ENCODE measurements at regions not wholly inside any gene's neighbourhood (a gene's known extent, or its start where the extent isn't known, plus 50 kb on each side); places are given as distances from the start of the nearest gene placed in this dataset.

DNA sequence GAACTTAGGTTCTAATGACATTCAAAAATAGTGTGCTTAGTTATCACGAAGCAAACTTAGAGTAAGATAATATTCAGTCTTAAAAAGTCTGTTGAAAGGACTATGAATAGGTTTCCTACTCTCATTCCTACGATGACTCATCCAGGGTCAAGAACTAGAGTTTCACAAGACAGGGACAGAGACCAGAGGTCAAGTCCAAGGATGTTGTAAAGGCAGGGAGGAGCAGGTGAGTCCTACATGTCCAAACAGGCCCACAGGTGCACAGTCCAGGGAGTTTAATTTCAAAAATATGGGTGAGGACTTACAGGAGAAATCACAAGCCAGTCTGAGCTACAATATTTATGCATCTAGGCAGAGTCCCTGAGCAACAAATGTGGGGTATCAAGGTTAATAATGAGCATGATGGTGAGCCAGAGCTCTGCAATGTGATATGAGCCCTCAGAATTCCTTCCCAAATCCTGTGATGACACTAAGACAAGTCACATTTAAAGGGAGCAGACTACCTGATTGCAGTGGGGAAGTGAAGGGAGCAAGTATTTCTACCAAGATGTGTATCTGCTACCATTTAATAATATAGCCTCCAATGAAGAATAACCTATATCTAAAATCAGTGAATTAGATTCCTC, 100.0 kb upstream of the NRIP1 start (continued):
- TF ChIP-seq, protein P1, sequence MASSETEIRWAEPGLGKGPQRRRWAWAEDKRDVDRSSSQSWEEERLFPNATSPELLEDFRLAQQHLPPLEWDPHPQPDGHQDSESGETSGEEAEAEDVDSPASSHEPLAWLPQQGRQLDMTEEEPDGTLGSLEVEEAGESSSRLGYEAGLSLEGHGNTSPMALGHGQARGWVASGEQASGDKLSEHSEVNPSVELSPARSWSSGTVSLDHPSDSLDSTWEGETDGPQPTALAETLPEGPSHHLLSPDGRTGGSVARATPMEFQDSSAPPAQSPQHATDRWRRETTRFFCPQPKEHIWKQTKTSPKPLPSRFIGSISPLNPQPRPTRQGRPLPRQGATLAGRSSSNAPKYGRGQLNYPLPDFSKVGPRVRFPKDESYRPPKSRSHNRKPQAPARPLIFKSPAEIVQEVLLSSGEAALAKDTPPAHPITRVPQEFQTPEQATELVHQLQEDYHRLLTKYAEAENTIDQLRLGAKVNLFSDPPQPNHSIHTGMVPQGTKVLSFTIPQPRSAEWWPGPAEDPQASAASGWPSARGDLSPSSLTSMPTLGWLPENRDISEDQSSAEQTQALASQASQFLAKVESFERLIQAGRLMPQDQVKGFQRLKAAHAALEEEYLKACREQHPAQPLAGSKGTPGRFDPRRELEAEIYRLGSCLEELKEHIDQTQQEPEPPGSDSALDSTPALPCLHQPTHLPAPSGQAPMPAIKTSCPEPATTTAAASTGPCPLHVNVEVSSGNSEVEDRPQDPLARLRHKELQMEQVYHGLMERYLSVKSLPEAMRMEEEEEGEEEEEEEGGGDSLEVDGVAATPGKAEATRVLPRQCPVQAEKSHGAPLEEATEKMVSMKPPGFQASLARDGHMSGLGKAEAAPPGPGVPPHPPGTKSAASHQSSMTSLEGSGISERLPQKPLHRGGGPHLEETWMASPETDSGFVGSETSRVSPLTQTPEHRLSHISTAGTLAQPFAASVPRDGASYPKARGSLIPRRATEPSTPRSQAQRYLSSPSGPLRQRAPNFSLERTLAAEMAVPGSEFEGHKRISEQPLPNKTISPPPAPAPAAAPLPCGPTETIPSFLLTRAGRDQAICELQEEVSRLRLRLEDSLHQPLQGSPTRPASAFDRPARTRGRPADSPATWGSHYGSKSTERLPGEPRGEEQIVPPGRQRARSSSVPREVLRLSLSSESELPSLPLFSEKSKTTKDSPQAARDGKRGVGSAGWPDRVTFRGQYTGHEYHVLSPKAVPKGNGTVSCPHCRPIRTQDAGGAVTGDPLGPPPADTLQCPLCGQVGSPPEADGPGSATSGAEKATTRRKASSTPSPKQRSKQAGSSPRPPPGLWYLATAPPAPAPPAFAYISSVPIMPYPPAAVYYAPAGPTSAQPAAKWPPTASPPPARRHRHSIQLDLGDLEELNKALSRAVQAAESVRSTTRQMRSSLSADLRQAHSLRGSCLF (CRISPR knock-in tag; IDR thresholded peaks at IDR 0.05; ENCODE audit: borderline replicate concordance), result no peak
- TF ChIP-seq TAF15 (IDR thresholded peaks at IDR 0.05; ENCODE audit: low read depth, low read length, poor library complexity, severe bottlenecking) (no peak), ZNF10 (CRISPR knock-in tag; IDR thresholded peaks at IDR 0.05; ENCODE audit: borderline replicate concordance, low read depth) (no peak), ZSCAN22 (CRISPR knock-in tag; IDR thresholded peaks at IDR 0.05) (no peak), ZBTB42 (CRISPR knock-in tag; IDR thresholded peaks at IDR 0.05) (no peak), ZNF33B (CRISPR knock-in tag; IDR thresholded peaks at IDR 0.05) (no peak), HMG20A (CRISPR knock-in tag; IDR thresholded peaks at IDR 0.05; ENCODE audit: borderline replicate concordance) (peak; percentile 88), KLF9 (CRISPR knock-in tag; IDR thresholded peaks at IDR 0.05; ENCODE audit: low read depth) (no peak), MAFF (IDR thresholded peaks at IDR 0.05; ENCODE audit: low read depth, low read length) (no peak), EP300 (IDR thresholded peaks at IDR 0.05; ENCODE audit: low read depth in 2 of 2, low read length in 2 of 2) (peak in 1 of 2 experiments; percentile 83; a peak in 2 of 4 replicates), EP300 (CRISPR knock-in tag; IDR thresholded peaks at IDR 0.05; ENCODE audit: borderline replicate concordance) (no peak), SMAD3 (CRISPR knock-in tag; IDR thresholded peaks at IDR 0.05) (no peak), ZKSCAN1 (IDR thresholded peaks at IDR 0.05; ENCODE audit: low read length) (no peak), ZNF451 (CRISPR knock-in tag; IDR thresholded peaks at IDR 0.05) (no peak), NFE2L1 (CRISPR knock-in tag; IDR thresholded peaks at IDR 0.05; ENCODE audit: borderline replicate concordance) (no peak), MED1 (CRISPR knock-in tag; IDR thresholded peaks at IDR 0.05) (no peak), TARDBP (CRISPR knock-in tag; IDR thresholded peaks at IDR 0.05) (no peak), FLYWCH1 (CRISPR knock-in tag; IDR thresholded peaks at IDR 0.05) (no peak), ZNF17 (CRISPR knock-in tag; IDR thresholded peaks at IDR 0.05) (no peak), ETV5 (CRISPR knock-in tag; IDR thresholded peaks at IDR 0.05; ENCODE audit: borderline replicate concordance) (peak; percentile 12; the same call in 1 of the 2 replicates)
- TF ChIP-seq, protein P2, sequence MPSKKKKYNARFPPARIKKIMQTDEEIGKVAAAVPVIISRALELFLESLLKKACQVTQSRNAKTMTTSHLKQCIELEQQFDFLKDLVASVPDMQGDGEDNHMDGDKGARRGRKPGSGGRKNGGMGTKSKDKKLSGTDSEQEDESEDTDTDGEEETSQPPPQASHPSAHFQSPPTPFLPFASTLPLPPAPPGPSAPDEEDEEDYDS (CRISPR knock-in tag; IDR thresholded peaks at IDR 0.05), result no peak
- TF ChIP-seq, protein P3, sequence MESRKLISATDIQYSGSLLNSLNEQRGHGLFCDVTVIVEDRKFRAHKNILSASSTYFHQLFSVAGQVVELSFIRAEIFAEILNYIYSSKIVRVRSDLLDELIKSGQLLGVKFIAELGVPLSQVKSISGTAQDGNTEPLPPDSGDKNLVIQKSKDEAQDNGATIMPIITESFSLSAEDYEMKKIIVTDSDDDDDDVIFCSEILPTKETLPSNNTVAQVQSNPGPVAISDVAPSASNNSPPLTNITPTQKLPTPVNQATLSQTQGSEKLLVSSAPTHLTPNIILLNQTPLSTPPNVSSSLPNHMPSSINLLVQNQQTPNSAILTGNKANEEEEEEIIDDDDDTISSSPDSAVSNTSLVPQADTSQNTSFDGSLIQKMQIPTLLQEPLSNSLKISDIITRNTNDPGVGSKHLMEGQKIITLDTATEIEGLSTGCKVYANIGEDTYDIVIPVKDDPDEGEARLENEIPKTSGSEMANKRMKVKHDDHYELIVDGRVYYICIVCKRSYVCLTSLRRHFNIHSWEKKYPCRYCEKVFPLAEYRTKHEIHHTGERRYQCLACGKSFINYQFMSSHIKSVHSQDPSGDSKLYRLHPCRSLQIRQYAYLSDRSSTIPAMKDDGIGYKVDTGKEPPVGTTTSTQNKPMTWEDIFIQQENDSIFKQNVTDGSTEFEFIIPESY (CRISPR knock-in tag; IDR thresholded peaks at IDR 0.05), result no peak
- TF ChIP-seq, protein P4, sequence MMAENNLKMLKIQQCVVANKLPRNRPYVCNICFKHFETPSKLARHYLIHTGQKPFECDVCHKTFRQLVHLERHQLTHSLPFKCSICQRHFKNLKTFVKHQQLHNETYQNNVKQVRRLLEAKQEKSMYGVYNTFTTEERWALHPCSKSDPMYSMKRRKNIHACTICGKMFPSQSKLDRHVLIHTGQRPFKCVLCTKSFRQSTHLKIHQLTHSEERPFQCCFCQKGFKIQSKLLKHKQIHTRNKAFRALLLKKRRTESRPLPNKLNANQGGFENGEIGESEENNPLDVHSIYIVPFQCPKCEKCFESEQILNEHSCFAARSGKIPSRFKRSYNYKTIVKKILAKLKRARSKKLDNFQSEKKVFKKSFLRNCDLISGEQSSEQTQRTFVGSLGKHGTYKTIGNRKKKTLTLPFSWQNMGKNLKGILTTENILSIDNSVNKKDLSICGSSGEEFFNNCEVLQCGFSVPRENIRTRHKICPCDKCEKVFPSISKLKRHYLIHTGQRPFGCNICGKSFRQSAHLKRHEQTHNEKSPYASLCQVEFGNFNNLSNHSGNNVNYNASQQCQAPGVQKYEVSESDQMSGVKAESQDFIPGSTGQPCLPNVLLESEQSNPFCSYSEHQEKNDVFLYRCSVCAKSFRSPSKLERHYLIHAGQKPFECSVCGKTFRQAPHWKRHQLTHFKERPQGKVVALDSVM (CRISPR knock-in tag; IDR thresholded peaks at IDR 0.05), result no peak
